HepG2 (cell line): ENCODE measurements at regions not wholly inside any gene's neighbourhood (a gene's known extent, or its start where the extent isn't known, plus 50 kb on each side); places are given as distances from the start of the nearest gene placed in this dataset.
A peak's percentile ranks its signal among the peaks of the same experiment; 100 is the strongest.

ENCODE experiments used
- AHDC1 ChIP-seq: sonication (generic); formaldehyde crosslinking; IDR thresholded peaks from 2 replicates; pipeline ENCODE4 v1.5.1; 2020; ENCODE audit warnings: mild to moderate bottlenecking, missing genetic modification reagents, borderline replicate concordance
- ARID4A ChIP-seq: sonication (generic); formaldehyde crosslinking; IDR thresholded peaks from 2 replicates; pipeline ENCODE4 v1.5.0; 2020; ENCODE audit warnings: mild to moderate bottlenecking, missing genetic modification reagents, borderline replicate concordance
- BCL6 ChIP-seq: IDR thresholded peaks from 2 replicates; pipeline ENCODE4 v1.6.1; 2016; ENCODE audit warnings: missing genetic modification reagents, missing compliant biosample characterization
- GABPB1 ChIP-seq: IDR thresholded peaks from 2 replicates; pipeline ENCODE4 v1.6.1; 2016; ENCODE audit warnings: mild to moderate bottlenecking, missing genetic modification reagents, moderate library complexity, missing compliant biosample characterization
- GATAD2A ChIP-seq: IDR thresholded peaks from 2 replicates; pipeline ENCODE4 v1.6.1; 2016
- HNF4A ChIP-seq: sonication (generic); formaldehyde crosslinking; IDR thresholded peaks from 2 replicates; pipeline ENCODE4 v1.4.0; 2020; ENCODE audit warnings: missing genetic modification reagents
- TCF7 ChIP-seq: sonication (generic); IDR thresholded peaks from 2 replicates; pipeline ENCODE4 v1.6.1; 2016; ENCODE audit warnings: antibody characterized with exemption, low read depth
- ZGPAT ChIP-seq: IDR thresholded peaks from 2 replicates; pipeline ENCODE4 v1.6.1; 2016; ENCODE audit warnings: mild to moderate bottlenecking
- ZNF253 ChIP-seq: sonication (generic); formaldehyde crosslinking; IDR thresholded peaks from 2 replicates; pipeline ENCODE4 v1.8.0; 2022; ENCODE audit warnings: mild to moderate bottlenecking, missing genetic modification reagents, borderline replicate concordance

GRCh38 chr10:88028654-88029053, 165.2 kb downstream of the PTEN start (continued):
- TF ChIP-seq ARID4A (CRISPR knock-in tag) (no peak), TCF7 (peak; percentile 32; the same call in 1 of the 2 replicates), AHDC1 (CRISPR knock-in tag) (0 out of 2 replicates have a peak, but pooled peaks have one; percentile 38), HNF4A (CRISPR knock-in tag) (peak; percentile 79), ZNF253 (no peak), GABPB1 (CRISPR knock-in tag) (peak; percentile 16; the same call in 1 of the 2 replicates), GATAD2A (CRISPR knock-in tag) (peak; percentile 28; the same call in 1 of the 2 replicates), ZGPAT (CRISPR knock-in tag) (no peak), BCL6 (CRISPR knock-in tag) (no peak)
